GM12878 (cell line): ENCODE measurements at regions not wholly inside any gene's neighbourhood (a gene's known extent, or its start where the extent isn't known, plus 50 kb on each side); places are given as distances from the start of the nearest gene placed in this dataset.

Experiments used
- CEBPZ ChIP-seq: fragments of 150-350 bp; IDR thresholded peaks from 2 replicates; pipeline ENCODE4 v1.6.1; 2016; ENCODE audit warnings: low read depth, low read length
- FOXK2 ChIP-seq: fragments of 450-650 bp; IDR thresholded peaks from 2 replicates; pipeline ENCODE4 v1.6.1; 2017; ENCODE audit warnings: mild to moderate bottlenecking, moderate library complexity
- FOXM1 ChIP-seq: IDR thresholded peaks from 2 replicates; pipeline ENCODE4 v1.6.1; 2012; ENCODE audit warnings: low read depth, mild to moderate bottlenecking, inconsistent platforms, low read length, moderate library complexity
- RB1 ChIP-seq: fragments of 450-650 bp; formaldehyde crosslinking; IDR thresholded peaks from 2 replicates; pipeline ENCODE4 v1.6.1; 2017; ENCODE audit warnings: mild to moderate bottlenecking, borderline replicate concordance
- USF2 ChIP-seq: IDR thresholded peaks from 2 replicates; pipeline ENCODE4 v1.6.1; 2011; ENCODE audit warnings: low read depth, low read length, improper control_type of control experiment, borderline replicate concordance
- ZBTB33 ChIP-seq: fragments of 450-650 bp; IDR thresholded peaks from 2 replicates; pipeline ENCODE4 v1.6.1; 2017; ENCODE audit warnings: mild to moderate bottlenecking
- ZNF592 ChIP-seq: fragments of 450-650 bp; IDR thresholded peaks from 2 replicates; pipeline ENCODE4 v1.6.1; 2017; ENCODE audit warnings: mild to moderate bottlenecking, moderate library complexity

- no peak for TF ChIP-seq RB1
- no peak for TF ChIP-seq FOXK2
- TF ChIP-seq USF2: no peak
- no peak for TF ChIP-seq ZNF592
- TF ChIP-seq ZBTB33: no peak
- no peak for TF ChIP-seq CEBPZ
- TF ChIP-seq FOXM1: no peak
Measured at GRCh38 chr7:24227068-24227467, 56.9 kb upstream of the NPY start (continued).
